GM12865 (cell line): ENCODE measurements at regions not wholly inside any gene's neighbourhood (a gene's known extent, or its start where the extent isn't known, plus 50 kb on each side); places are given as distances from the start of the nearest gene placed in this dataset.

Experiments
- DNase-seq: peaks from one replicate; pipeline ENCODE4 v3.0.0; 2010; ENCODE audit warnings: low read depth
- H3K4me3 ChIP-seq: 2 replicates; pipeline ENCODE4 v1.5.1; 2011; ENCODE audit warnings: mild to moderate bottlenecking, low read depth, low read length, control low read depth
- TF ChIP-seq, protein P1 (sequence below): IDR thresholded peaks from 2 replicates; pipeline ENCODE4 v1.5.1; 2011; ENCODE audit warnings: low read length, control low read depth, low read depth, inconsistent platforms; ENCODE audit not compliant: insufficient read depth; ENCODE audit errors: missing control alignments

DNA sequence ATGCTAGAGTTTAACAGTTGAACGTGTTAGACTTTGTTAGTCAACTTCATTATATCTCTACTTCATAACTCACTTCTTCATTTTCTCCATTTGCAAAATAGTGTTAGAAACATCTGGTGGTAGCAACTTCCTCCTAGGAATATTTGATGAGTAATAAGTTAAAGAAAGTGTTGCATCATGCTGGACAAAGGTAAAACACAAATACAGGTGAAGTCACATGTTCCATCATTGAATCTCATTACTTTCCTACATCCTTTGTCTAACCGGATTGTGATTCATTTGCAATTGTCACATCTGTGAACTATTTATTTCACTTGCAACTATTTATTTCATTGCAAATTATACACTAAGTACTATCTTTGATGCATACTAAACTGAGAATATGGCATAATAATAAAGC is 186.5 kb downstream of the TUSC7 start:
- TF ChIP-seq, protein P1, sequence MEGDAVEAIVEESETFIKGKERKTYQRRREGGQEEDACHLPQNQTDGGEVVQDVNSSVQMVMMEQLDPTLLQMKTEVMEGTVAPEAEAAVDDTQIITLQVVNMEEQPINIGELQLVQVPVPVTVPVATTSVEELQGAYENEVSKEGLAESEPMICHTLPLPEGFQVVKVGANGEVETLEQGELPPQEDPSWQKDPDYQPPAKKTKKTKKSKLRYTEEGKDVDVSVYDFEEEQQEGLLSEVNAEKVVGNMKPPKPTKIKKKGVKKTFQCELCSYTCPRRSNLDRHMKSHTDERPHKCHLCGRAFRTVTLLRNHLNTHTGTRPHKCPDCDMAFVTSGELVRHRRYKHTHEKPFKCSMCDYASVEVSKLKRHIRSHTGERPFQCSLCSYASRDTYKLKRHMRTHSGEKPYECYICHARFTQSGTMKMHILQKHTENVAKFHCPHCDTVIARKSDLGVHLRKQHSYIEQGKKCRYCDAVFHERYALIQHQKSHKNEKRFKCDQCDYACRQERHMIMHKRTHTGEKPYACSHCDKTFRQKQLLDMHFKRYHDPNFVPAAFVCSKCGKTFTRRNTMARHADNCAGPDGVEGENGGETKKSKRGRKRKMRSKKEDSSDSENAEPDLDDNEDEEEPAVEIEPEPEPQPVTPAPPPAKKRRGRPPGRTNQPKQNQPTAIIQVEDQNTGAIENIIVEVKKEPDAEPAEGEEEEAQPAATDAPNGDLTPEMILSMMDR = no peak
- DNase-seq = no peak
- H3K4me3 ChIP-seq = no peak overlapping the region

DNA sequence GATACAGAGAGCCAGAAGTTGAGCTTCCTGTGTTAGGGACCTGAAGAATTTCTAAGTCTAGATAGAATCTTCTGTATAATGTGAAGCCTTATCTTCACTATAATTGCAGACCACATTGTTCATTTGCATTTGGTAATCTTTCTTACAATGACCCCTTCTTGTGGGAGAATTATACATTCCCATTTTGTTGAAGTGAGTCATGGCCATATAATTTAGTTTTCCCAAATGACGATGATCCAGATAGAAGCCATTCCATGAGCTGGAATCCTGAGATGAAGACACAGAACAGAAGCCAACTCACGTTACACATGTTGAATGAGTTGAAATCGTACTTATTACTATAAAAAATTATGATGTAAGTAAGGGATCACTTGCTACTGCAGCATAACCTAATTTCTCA is 187.8 kb downstream of the TUSC7 start:
- H3K4me3 ChIP-seq = no peak overlapping the region
- DNase-seq = no peak
- TF ChIP-seq, protein P1 = no peak

GRCh38 chr3:116899253-116899652 is 189.7 kb downstream of the TUSC7 start:
- TF ChIP-seq, protein P1 = no peak
- no peak overlapping the region for H3K4me3 ChIP-seq
- DNase-seq = no peak

DNA sequence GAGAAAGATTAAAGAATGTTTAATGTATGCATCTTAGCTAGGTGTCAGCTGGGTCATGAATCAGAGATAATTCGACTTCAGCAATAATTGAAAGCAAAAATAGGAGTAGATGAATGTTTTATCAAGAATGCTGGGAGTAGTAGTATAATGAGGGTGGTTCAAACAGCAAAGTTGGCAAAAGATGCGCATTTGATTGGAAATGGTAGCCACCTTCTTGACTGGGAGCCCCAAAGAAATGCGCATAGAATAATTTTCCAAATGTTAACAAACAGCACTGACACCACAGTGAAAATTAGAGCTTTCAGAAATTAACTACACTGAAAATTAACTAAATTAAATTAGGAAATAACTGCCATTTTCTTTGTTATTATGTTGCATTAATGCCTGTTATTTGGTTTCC is 195.8 kb downstream of the TUSC7 start:
- DNase-seq = no peak
- no peak overlapping the region for H3K4me3 ChIP-seq
- TF ChIP-seq, protein P1 = no peak

- DNase-seq = no peak
- no peak overlapping the region for H3K4me3 ChIP-seq
- TF ChIP-seq, protein P1 = no peak
Observed at GRCh38 chr3:116905794-116906193, 196.2 kb downstream of the TUSC7 start.

- H3K4me3 ChIP-seq = no peak overlapping the region
- TF ChIP-seq, protein P1 = no peak
- no peak for DNase-seq
Observed at GRCh38 chr3:116912116-116912515, 202.5 kb downstream of the TUSC7 start.

GRCh38 chr3:116914004-116914403 is 204.4 kb downstream of the TUSC7 start:
- TF ChIP-seq, protein P1 = no peak
- no peak for DNase-seq
- no peak overlapping the region for H3K4me3 ChIP-seq
